SK-N-SH (cell line): ENCODE measurements at regions not wholly inside any gene's neighbourhood (a gene's known extent, or its start where the extent isn't known, plus 50 kb on each side); places are given as distances from the start of the nearest gene placed in this dataset.

Experiments used
- EZH2phosphoT487 ChIP-seq: fragments of 200-600 bp; sonication (generic); IDR thresholded peaks from 2 replicates; pipeline ENCODE4 v1.6.1; 2017; ENCODE audit warnings: low read depth, mixed run types, mild to moderate bottlenecking, antibody characterized with exemption, moderate library complexity, borderline replicate concordance
- NFIC ChIP-seq: IDR thresholded peaks from 2 replicates; pipeline ENCODE4 v1.4.0; 2012; ENCODE audit warnings: borderline replicate concordance
- SIN3A ChIP-seq: IDR thresholded peaks from 2 replicates; pipeline ENCODE4 v1.6.1; 2012; ENCODE audit warnings: low read depth, mild to moderate bottlenecking, low read length, moderate library complexity, borderline replicate concordance
- TF ChIP-seq, protein P1 (sequence below): fragments of 200-600 bp; sonication (generic); IDR thresholded peaks from 2 replicates; pipeline ENCODE4 v1.6.1; 2017; ENCODE audit warnings: antibody characterized with exemption, mild to moderate bottlenecking, moderate library complexity
- TF ChIP-seq, protein P2 (sequence below): IDR thresholded peaks from 2 replicates; pipeline ENCODE4 v1.6.1; 2012; ENCODE audit warnings: mild to moderate bottlenecking, low read depth, low read length, moderate library complexity

DNA sequence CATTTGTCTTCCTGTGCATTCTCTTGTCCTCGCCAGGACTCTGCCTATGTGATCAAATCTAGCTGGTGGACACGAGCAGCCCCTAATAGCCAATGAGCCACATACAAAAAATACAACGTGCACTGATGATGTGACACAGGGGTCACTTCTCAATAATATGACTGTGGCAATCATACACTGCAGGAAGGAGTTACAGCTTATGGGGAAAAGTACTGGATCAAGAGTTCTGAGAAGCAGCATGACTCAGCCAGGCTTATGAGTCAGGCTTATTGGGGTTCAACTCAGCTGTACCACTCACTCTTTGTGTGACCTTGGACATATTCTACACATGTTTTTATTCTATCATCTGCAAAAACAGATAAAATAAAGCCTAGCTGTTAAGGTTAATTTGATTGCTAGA lies 889.4 kb upstream of the TENM4 start:
- no peak for TF ChIP-seq SIN3A
- TF ChIP-seq, protein P1, sequence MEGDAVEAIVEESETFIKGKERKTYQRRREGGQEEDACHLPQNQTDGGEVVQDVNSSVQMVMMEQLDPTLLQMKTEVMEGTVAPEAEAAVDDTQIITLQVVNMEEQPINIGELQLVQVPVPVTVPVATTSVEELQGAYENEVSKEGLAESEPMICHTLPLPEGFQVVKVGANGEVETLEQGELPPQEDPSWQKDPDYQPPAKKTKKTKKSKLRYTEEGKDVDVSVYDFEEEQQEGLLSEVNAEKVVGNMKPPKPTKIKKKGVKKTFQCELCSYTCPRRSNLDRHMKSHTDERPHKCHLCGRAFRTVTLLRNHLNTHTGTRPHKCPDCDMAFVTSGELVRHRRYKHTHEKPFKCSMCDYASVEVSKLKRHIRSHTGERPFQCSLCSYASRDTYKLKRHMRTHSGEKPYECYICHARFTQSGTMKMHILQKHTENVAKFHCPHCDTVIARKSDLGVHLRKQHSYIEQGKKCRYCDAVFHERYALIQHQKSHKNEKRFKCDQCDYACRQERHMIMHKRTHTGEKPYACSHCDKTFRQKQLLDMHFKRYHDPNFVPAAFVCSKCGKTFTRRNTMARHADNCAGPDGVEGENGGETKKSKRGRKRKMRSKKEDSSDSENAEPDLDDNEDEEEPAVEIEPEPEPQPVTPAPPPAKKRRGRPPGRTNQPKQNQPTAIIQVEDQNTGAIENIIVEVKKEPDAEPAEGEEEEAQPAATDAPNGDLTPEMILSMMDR = no peak
- no peak for TF ChIP-seq NFIC
- no peak for TF ChIP-seq EZH2phosphoT487
- TF ChIP-seq, protein P2, sequence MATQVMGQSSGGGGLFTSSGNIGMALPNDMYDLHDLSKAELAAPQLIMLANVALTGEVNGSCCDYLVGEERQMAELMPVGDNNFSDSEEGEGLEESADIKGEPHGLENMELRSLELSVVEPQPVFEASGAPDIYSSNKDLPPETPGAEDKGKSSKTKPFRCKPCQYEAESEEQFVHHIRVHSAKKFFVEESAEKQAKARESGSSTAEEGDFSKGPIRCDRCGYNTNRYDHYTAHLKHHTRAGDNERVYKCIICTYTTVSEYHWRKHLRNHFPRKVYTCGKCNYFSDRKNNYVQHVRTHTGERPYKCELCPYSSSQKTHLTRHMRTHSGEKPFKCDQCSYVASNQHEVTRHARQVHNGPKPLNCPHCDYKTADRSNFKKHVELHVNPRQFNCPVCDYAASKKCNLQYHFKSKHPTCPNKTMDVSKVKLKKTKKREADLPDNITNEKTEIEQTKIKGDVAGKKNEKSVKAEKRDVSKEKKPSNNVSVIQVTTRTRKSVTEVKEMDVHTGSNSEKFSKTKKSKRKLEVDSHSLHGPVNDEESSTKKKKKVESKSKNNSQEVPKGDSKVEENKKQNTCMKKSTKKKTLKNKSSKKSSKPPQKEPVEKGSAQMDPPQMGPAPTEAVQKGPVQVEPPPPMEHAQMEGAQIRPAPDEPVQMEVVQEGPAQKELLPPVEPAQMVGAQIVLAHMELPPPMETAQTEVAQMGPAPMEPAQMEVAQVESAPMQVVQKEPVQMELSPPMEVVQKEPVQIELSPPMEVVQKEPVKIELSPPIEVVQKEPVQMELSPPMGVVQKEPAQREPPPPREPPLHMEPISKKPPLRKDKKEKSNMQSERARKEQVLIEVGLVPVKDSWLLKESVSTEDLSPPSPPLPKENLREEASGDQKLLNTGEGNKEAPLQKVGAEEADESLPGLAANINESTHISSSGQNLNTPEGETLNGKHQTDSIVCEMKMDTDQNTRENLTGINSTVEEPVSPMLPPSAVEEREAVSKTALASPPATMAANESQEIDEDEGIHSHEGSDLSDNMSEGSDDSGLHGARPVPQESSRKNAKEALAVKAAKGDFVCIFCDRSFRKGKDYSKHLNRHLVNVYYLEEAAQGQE = no peak
